Fibroblast of peridontal ligament (primary cell): ENCODE measurements at regions not wholly inside any gene's neighbourhood (a gene's known extent, or its start where the extent isn't known, plus 50 kb on each side); places are given as distances from the start of the nearest gene placed in this dataset.

Experiments
- DNase-seq: peaks from one replicate; pipeline ENCODE4 v3.0.0-alpha.2; 2010; ENCODE audit errors: extremely low read depth

DNA sequence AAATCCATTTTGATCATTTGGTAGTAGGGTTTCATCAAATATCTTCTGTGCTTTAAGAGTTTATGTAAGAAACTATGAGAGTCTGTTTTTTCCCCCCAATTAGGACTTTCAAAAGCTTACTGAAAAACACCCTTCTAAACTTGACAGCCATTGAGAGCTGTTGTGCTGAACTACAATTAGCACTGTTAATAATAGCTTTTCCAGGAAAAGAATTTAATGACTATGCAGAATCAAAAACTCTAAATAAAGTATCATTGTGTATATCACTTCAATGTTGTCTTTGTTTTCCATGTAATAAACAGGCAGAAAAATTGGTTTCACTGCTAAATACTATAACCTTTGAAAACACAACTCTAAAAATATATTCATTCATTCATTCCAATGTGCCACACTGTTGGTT is 121.4 kb upstream of the PDE5A start:
- DNase-seq: no peak

DNA sequence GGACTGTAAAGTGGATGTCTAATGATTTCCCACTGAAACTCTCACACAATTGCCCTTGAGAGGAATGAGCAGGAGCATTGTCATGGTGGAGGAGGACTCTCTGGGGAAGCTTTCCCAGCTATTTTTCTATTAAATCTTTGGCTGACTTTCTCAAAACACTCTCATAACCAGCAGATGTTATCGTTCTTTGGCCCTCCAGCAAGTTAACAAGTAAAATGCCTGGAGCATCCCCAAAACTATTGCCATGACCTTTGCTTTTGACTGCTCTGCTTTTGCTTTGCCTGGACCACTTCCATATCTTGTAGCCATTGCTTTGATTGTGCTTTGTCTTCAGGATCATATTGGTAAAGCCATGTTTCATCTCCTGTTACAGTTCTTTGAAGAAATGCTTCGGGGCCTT is 120.2 kb upstream of the PDE5A start:
- DNase-seq: peak; percentile 97

DNA sequence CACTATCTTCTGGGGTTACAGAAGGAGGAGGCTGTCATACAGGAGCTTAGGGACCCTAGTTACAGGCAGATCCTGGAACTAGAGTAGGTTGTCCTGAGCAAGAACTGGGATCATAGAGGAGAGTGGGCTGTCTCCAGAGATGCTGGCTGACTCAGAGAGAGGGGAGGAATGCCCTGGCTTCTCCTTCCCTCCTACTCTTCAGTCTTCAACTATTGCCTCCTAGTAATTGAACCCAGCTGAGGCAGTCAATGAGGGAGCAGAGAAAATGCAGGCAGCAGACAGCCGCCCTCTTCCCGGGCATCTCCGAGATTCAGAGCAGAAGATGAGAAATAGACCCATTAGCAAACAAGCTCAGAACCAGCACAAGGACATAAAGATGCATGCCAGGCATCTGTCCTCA is 118.3 kb upstream of the PDE5A start:
- DNase-seq: peak; percentile 91

DNA sequence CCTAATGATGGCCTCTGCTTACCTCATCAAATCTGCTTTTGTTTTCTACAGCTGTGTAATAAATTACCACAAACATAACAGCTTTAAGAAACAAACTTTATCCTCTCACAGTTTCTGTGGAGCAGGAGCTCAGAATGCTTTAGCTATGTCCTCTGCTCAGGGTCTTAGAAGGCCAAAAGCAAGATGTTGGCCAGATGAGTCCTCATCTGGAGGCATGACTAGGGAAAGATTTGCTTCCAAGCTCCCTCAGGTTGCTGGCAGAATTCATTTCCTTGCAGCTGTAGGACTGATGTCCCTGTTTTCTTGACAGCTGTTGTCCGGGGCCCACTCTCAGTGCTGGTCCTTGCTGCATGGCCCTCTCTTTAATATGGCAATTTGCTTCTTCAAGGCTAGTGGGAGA is 116.7 kb upstream of the PDE5A start:
- no peak for DNase-seq

DNA sequence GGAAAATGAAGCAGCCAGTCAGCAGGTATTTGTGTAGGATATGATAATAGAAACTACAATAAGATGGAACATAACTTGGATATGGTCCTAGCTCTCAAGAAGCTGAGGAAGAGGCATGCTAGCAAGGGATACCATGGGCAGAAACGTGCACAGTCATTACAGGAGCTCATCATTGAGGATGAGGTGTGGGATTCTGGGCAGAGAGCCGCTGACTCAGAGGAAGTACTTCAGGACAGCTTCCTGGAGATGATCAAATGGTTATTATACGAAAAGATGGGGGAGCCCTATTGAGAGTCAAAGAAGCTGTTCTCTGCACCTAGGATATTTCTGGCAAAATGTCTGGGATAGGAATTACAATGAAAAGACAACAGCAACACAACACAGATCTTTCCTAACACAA is 116.0 kb upstream of the PDE5A start:
- DNase-seq: no peak

DNA sequence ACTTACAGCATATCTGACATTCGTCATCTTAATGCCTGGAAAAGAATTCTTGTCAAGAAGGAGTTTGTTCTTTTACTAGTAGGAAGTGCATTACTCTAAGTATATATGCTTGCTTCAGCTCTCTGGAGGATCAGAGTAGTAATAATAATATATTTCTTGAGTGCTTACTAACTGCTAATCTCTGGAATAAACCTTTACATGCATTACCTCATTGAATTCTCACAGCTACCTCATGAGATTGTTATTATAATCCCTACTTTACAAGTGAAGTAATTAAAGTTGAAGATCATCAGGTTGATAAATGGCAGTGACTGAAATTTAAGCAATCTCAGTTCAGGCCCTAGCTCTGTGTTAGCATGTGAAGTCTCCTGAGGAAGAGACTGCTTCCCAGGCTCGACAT is 115.0 kb upstream of the PDE5A start:
- no peak for DNase-seq

DNA sequence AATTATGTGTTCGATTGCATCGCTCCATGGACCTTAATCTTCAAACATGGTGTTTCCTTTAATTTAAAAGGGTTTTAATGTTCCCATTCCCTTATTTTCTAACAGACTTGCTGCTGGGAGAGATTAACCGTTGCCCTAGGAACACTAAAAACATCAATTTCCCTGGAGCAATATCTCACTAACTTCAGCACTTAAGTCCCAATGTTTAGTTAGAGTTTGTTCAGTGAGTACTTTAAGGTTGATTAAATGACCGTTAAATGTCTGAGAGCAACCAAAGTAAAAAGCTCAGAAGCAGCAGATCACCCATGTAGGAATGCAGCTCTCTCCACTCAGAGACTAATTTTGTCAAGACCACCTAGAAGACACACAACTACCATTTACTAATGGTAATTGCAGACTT is 111.2 kb upstream of the PDE5A start:
- peak; percentile 47 for DNase-seq

DNA sequence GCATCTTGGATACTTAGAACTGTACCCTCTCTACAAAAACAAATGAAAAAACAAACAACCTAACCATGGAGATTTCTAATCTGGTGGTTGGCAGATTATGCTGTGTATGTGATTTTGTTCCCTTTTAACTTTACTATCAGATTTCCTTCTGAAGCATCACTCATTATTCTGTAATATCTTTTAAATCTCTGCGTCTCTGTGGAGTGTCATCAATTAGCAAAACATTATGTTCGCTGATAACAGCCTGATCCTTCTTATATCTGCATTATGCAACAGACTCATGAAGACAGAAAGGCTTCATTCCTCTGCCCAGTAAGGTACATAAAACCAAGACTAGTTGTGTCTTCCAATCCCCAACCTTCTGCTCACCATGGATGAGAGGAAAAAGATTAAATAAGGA is 110.3 kb upstream of the PDE5A start:
- no peak for DNase-seq

DNA sequence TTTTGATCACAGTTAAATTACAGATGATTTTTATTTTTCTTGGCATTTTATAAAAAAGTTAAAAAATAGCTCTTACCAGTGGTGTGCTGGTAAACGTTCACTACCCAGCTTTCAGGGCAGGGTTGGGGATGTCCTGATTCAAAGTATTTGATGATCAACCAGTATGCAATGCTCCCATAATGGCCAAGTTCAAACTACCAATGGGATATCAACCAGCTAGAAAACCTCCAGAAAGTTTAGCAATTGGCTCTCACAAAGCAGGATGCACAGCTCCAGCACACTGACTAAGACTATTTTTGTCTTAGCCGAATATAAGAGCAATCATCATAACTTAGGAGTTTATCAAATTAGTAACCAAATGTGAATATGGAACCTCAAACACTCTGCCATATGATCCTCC is 108.0 kb upstream of the PDE5A start:
- peak; percentile 62 for DNase-seq

DNA sequence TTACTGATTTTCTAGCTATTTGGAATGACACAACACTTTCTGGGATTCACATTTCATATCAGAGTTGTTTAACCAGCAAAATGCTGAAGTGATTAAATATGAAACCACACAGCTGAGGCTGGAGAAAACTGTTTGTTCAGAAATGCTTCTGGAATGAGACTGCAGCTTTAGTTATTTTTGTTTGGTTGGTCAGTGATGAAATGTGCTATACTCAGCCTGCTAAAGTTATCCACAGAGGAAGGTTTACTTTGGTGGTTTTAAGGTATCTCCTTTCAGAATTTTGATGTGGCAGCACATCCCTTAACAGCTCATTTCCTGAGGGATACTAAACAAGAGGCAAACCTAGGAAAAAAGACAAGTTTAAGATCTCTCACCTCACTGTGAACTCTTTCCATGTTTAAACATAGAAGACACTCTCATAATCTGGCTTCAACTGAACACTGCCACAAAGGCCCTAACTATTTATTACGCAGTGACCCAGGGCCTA is 106.6 kb upstream of the PDE5A start:
- peak; percentile 99 for DNase-seq

DNA sequence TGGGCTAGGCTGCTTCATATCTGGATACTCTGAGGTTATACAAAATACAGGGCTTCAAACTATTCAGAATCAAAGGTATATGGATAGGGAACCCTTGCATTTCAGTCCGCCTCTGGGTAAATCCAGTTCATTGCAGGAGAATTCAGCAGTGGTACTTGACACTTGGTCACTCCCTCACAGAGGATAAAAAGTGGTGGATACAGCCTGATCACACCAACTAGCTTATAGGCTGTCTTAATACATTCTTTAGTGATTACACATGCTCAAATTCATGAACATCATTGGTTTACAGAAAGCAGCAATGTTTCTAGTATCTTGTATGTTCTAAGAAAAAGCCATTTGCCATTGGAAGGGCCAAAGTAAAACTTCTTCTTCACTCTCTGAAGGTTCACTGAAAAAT is 104.8 kb upstream of the PDE5A start:
- DNase-seq: peak; percentile 39

DNA sequence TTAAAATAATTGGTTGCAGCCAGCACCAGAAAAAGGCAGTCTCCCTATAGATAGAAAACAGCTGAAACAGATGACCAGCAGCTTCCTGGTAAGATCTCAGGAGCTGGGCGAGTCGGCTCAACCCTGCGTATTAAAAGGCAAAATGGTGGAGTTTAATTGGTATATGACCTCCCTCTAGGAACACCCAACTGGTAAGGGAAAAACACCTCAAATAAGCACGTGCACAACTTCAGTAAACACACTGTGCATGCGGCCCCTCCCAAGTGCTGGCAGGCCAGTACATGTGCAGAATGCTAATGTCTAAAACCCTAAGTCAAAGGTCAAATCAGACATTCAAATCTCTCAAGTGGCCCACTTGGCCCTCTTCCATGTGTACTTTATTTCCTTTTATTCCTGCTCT is 103.2 kb upstream of the PDE5A start:
- DNase-seq: no peak

DNA sequence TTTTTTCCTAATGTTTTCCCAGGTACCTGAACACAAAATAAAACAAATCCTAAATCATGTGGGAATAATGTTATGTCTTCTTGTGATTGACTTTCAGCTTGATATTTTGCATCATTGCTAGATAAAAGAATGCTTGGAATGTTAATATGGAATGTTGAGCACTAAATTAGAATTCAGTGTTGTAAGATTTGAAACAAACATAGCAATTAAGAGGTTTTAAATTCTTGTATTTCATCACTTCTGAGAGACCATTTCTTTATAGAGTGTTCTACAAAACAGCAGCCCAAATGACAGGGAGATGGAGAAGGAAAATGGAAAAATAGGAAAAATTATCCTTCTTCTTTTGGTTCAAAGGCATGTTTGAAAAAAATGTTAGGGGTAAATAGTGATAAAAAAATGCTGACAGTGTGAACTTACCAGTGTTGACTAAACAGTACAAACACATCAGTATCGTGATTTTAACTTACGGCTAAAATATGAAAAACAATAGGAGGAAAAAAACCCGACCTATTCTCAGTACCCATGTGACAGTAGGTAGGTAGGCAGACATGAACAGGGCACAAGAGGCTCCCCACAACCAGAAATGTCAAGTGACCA is 102.6 kb upstream of the PDE5A start:
- peak; percentile 52 for DNase-seq

DNA sequence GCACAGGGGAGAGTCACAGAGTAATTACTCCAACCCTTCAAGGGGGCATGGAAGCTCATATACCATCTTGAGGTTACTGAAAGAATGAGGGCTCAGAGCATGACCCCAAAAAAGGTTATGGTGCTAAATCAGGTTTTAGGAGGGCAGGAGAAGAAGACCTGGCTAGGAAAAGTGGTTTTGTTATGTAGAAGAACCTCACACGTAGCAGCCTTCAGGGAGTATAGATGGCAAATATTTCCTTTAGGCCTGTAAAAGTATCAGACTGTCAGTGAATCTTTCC is 102.0 kb upstream of the PDE5A start:
- DNase-seq: no peak

DNA sequence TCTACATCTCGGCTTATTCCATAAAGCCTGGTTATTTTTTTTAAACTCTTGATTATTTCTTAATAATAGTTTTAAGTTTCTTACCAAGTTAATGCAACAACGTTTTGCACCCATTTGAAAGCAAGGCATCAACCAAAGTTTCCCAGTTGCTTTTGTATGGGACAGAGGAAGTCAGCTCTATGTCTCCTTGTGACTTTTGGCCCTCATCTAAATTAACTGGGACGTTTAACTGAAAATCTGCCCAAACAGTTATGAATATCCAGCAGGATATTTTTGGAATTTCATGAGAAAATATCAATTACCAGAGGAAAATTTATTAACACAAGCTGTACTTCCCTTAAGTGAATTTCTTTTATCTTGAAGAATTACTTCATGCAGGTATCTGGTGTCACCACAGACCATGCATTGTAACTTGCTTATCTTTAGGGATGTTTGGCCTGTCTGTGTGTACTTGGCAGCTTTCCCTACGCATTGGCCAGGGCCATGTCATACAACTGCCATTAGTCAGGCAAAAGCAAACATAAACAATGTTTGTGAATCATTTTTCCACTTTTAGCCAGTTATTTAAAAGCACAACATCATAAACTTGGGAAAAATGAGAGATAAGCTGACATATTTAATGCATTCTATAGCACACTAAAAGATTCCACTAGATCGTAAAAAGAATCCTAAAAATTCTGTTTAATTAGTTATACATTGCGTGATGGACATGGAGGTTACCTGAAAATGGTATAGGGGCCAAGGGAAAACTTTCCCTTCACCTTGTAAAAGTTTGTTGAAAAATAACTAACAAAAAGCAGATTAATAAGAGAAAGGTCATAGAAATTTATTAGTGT is 101.4 kb upstream of the PDE5A start:
- DNase-seq: peak; percentile 85

DNA sequence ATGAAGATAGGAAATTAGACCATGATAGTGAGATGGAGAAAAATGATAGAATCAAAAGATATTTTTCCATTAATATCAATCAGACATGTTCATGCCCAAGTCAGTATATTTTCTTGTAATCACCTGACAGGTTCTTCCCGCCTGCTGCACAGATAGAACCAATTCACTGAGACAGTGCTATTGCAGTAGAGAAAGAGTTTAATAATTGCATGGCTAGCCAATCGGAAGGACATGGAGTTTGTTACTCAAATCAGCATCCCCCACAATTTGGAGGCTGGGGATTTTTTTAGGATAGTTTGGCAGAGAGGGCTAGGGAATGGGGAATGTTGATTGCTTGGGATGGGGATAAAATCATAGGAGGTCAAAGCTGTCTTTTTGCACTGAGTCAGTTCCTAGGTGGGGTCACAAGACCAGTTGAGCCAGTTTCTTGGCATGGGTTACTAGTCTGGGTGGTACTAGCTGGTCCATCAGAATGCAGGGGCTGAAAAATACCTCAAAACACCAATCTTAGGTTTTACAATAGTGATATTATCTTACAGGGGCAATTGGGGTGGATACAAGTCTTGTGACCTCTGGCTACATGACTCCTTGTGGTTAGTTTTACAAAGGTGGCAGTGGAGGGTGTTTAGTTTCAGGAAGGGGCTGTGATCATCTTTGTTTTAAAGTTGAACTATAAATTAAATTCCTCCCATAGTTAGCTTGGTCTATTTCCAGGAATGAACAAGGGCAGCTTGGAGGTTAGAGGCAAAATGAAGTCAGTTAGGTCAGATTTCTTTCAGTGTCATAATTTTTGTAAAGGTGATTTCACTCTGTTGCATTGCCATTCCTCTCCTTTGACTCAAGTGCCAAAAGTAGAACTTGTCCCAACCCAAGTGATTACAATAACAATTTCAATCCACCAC is 100.3 kb upstream of the PDE5A start:
- DNase-seq: peak; percentile 45

DNA sequence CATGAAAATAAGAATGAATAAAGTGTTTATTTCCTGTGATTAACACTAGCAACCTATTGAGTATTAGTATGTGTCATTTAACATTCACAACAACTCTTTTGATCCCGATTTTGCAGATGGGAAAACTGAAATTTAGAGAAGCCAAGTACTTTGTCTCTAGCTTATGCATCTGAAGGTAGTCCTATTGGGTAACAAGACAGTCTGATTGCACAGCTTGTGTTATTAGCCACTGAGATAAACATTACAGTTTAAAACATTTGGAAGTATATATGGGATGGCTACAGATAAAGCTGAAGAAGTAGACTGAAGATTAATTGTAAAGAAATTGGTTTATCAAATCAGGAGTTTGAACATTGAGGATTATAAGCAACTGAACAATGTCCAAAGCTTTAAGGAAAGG is 99.6 kb upstream of the PDE5A start:
- peak; percentile 37 for DNase-seq

DNA sequence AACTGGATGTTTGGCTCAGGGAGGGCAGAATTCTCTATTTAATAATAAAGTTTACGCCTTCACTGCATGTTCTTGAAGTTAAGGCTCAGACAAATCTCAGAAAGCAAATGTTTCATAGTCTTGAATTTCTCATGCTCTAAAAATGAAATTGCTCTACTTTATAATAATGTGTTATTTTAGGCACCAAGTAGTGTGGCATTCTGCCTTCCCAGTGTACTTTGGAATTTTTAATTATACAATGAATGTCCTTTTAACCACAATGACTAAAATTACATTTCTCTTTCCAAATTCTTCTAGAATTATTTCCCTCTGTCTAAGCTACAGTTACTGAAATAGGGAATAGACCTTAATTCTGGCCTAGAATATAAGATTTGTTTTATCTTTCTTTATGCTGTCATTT is 97.9 kb upstream of the PDE5A start:
- peak; percentile 90 for DNase-seq

DNA sequence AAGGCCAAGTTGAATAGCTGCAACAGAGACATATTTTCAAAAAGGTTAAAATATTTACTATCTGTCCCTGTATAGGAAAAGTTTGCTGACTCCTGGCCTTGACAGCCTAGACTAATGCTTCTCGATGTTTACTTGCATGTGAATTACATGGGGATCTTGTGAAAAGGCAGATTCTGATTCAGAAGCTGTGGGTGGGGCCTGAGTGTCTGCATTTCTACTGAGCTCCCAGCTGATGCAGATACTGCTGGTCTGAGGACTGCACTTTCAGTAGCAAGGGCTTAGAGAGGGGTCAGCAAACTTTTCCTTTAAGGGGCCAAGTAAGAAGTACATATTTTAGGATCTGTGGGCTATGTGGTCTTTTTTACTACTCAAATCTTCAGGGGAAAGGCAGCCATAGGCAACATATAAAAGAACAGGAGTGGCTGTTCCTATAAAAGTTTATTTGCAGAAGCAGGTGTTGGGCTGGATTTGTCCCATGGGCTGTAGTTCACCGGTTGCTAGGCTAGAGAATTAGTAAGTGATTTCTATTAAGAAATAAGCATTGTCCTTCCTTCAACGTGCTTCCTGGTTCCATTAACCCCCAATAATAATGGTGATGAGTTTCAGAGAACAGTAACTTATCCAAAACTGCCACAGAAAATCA is 97.2 kb upstream of the PDE5A start:
- peak; percentile 70 for DNase-seq

DNA sequence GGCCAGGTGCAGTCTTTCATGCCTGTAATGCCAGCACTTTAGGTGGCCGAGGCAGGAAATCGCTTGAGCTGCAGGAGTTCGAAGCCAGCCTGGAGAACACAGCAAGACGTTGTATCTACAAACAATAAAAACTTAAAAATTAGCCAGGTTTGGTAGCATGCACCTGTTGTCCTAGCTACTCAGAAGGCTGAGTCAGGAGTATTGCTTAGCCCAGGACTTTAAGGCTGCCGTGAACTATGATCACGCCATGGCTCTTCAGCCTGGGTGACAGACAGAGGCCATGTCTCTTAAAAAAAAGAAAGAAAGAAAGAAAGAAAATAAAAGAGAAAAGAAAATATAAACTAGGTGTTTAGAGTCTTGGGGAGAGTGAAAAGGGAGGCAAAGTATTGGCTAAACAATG is 96.4 kb upstream of the PDE5A start:
- no peak for DNase-seq

DNA sequence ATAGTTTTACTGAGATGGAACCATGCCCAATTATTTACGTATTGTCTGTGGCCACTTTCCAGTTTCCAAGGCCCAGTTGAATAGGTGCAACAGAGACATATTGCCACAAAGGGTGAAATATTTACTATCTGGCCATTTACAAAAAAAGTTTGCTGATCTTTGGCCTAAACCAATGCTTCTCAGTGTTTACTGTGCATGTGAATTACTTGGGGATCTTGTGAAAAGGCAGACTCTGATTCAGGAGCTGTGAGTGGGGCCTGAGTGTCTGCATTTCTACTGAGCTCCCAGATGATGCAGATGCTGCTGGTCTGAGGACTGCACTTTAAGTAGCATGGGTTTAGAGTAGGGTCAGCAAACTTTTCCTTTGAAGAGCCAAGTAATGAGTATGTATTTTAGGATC is 94.1 kb upstream of the PDE5A start:
- DNase-seq: no peak

DNA sequence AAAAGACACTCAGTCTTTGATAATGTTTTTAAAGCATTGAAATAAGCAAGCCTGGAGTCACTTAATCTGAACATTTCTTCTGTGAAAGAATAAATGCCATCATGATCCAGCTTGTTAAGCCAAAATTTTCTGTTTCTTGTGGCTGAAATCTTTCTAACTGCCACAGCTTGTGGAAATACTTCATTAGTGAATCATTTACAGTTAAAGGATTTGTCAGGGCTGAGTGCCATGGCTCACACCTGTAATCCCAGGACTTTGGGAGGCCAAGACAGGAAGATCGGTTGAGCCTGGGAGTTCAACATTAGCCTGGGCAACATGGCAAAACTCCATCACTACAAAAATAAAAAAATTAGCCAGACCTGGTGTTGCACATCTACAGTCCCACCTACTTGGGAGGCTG is 93.3 kb upstream of the PDE5A start:
- no peak for DNase-seq
